ENCODE measurements at regions not wholly inside any gene's neighbourhood (a gene's known extent, or its start where the extent isn't known, plus 50 kb on each side); places are given as distances from the start of the nearest gene placed in this dataset.

DNA sequence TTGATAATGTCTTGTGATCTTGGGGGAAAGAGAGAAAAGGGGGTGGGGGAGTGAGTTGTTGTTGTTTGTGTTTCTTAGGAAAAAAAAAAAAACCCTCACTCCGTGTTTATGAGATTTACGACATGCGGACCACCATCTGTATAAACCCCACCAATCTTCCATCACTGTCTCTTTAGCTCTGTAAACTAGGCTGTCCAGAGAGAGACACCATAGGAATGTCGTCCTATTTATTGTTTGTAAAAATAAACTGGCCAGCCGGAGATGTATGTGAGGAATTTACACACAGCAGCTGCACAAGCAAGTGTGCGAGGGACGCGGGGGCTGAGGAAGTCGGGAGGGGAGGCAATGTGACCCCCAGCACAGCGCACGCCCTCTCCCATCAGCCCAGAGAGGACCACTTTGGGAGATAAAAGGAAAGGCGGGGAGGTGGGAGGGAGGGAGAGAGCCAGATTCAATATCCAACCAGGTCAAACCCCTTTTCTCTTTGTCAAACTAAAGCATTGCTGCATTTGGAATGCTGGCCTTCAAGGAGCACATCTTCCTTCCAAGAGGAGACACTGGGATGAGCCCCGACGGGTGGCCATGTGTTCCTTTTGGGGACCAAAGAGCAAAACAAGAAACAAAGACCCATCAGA lies 136.2 kb upstream of the SALL1 start:
- intact Hi-C loops (cut with micrococcal nuclease), result no loop called here
- Mint-ChIP-seq H3K4me3 (no peak overlapping the region), H3K27me3 (ENCODE audit: low read depth in 2 of 2) (no peaks in the 10 kb centered on the region), H3K4me1 (no peaks in the 10 kb centered on the region), H3K36me3 (no peaks in the 10 kb centered on the region), H3K9me3 (peaks cover 0 to 4% of the 10 kb centered on the region in 2 donors), H3K27ac (no peak overlapping the region)
- Histone ChIP-seq H3K27me3 (ENCODE audit: control insufficient read depth, insufficient read depth, low read length) (no peaks in the 10 kb centered on the region), H3K36me3 (ENCODE audit: control insufficient read depth, insufficient read depth, low read length) (no peaks in the 10 kb centered on the region), H3K27ac (ENCODE audit: low read length) (no peak overlapping the region), H3K9me3 (ENCODE audit: control insufficient read depth, insufficient read depth, low read length) (no peaks in the 10 kb centered on the region), H3K4me1 (ENCODE audit: control insufficient read depth, insufficient read depth, low read length) (no peaks in the 10 kb centered on the region), H3K4me3 (ENCODE audit: low read length) (no peak overlapping the region)
- TF ChIP-seq, protein P1, sequence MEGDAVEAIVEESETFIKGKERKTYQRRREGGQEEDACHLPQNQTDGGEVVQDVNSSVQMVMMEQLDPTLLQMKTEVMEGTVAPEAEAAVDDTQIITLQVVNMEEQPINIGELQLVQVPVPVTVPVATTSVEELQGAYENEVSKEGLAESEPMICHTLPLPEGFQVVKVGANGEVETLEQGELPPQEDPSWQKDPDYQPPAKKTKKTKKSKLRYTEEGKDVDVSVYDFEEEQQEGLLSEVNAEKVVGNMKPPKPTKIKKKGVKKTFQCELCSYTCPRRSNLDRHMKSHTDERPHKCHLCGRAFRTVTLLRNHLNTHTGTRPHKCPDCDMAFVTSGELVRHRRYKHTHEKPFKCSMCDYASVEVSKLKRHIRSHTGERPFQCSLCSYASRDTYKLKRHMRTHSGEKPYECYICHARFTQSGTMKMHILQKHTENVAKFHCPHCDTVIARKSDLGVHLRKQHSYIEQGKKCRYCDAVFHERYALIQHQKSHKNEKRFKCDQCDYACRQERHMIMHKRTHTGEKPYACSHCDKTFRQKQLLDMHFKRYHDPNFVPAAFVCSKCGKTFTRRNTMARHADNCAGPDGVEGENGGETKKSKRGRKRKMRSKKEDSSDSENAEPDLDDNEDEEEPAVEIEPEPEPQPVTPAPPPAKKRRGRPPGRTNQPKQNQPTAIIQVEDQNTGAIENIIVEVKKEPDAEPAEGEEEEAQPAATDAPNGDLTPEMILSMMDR (IDR thresholded peaks at IDR 0.05), result no peak
- DNase-seq (no peak), ATAC-seq (no peak)
- WGBS (ENCODE audit: insufficient coverage), result 85% methylated on average over 11 of the region's 14 CpGs

DNA sequence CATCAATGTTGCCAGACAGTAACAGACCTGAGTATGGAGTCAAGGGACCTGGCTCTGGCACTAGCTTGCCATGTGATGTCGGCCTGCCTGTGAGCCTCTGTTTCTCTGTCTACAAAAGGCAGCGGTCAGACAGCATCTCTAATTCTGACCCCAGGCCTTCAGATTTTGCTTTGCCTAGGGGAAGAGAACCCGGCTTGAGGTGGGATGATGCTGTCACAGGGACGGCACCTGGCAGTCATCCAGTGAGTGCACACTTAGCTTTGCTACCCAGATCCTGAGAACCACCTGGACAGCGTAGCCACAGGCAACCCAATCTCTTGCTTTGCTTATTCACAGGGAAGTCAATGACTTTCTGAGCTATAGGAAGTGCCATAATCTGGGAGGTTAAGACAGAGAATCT lies 135.2 kb upstream of the SALL1 start:
- ATAC-seq, result no peak
- Histone ChIP-seq H3K27ac (ENCODE audit: low read length) (no peak overlapping the region), H3K27me3 (ENCODE audit: control insufficient read depth, insufficient read depth, low read length) (no peaks in the 10 kb centered on the region), H3K36me3 (ENCODE audit: control insufficient read depth, insufficient read depth, low read length) (no peaks in the 10 kb centered on the region), H3K4me3 (ENCODE audit: low read length) (no peak overlapping the region), H3K4me1 (ENCODE audit: control insufficient read depth, insufficient read depth, low read length) (no peaks in the 10 kb centered on the region), H3K9me3 (ENCODE audit: control insufficient read depth, insufficient read depth, low read length) (no peaks in the 10 kb centered on the region)
- no peak overlapping the region for H3K4me3 Mint-ChIP-seq
- H3K27ac Mint-ChIP-seq, result no peak overlapping the region
- no peaks in the 10 kb centered on the region for H3K4me1 Mint-ChIP-seq
- no peaks in the 10 kb centered on the region for H3K27me3 Mint-ChIP-seq (ENCODE audit: low read depth in 2 of 2)
- no peaks in the 10 kb centered on the region for H3K36me3 Mint-ChIP-seq
- DNase-seq, result no peak
- intact Hi-C loops (cut with micrococcal nuclease), result no loop called here
- peaks cover 0 to 4% of the 10 kb centered on the region in 2 donors for H3K9me3 Mint-ChIP-seq
- WGBS (ENCODE audit: insufficient coverage), result 90% methylated on average over 5 of the region's 5 CpGs
- TF ChIP-seq, protein P1 (IDR thresholded peaks at IDR 0.05), result no peak

DNA sequence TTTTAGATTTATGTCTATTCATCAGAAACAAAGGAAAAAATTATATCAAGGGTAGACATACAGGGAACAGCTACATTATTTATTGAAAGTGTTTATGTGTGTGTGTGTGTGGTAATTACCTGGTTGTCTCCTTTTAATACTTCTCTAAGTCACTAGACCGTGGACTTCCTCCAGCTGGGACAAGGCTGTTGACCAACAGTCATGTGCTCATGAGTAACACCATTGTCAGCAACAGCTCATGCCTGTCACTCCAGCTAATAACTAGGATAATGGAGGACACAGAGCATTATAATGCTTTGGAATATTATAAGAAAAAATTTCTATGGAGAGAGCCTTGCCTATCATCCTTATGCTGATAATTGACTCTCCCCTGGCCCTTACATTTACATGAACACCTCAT lies 125.3 kb upstream of the SALL1 start:
- no peaks in the 10 kb centered on the region for H3K27me3 ChIP-seq (ENCODE audit: control insufficient read depth, insufficient read depth, low read length)
- no peaks in the 10 kb centered on the region for H3K36me3 Mint-ChIP-seq
- peaks cover 0 to 3% of the 10 kb centered on the region in 2 donors for H3K27me3 Mint-ChIP-seq (ENCODE audit: low read depth in 2 of 2)
- peaks cover 3% of the 10 kb centered on the region for H3K9me3 ChIP-seq (ENCODE audit: control insufficient read depth, insufficient read depth, low read length)
- no peaks in the 10 kb centered on the region for H3K4me1 Mint-ChIP-seq
- intact Hi-C loops (cut with micrococcal nuclease), result no loop called here
- WGBS (ENCODE audit: insufficient coverage), result 80% methylated on average over 1 of the region's 1 CpG
- peaks cover 0 to 2% of the 10 kb centered on the region in 2 donors for H3K9me3 Mint-ChIP-seq
- no peak overlapping the region for H3K4me3 Mint-ChIP-seq
- no peak overlapping the region for H3K27ac ChIP-seq (ENCODE audit: low read length)
- TF ChIP-seq, protein P1 (IDR thresholded peaks at IDR 0.05), result no peak
- no peaks in the 10 kb centered on the region for H3K4me1 ChIP-seq (ENCODE audit: control insufficient read depth, insufficient read depth, low read length)
- H3K27ac Mint-ChIP-seq, result no peak overlapping the region
- no peak overlapping the region for H3K4me3 ChIP-seq (ENCODE audit: low read length)
- H3K36me3 ChIP-seq (ENCODE audit: control insufficient read depth, insufficient read depth, low read length), result no peaks in the 10 kb centered on the region
- no peak for DNase-seq
- ATAC-seq, result no peak

DNA sequence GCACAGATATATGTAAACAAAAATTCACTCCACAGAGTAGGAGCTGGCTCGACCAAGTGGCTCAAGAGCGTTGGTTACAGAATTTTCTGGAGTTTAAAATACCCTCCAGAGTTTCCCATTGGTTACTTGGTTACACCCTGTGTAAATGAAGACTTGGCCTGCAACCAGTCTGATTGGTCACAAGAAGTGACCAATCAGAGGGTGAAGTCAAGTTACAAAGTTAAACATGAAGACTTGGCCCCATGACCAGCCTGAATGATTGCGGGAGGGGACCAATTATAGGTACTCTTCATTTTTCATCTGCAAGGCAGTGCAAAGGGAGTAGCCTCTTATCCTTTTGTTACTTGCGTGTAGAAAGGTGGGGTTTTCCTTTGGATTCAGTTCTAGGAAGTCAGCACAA lies 121.3 kb upstream of the SALL1 start:
- TF ChIP-seq, protein P1 (IDR thresholded peaks at IDR 0.05), result no peak
- Mint-ChIP-seq H3K36me3 (no peaks in the 10 kb centered on the region), H3K27me3 (ENCODE audit: low read depth in 2 of 2) (no peaks in the 10 kb centered on the region), H3K9me3 (peaks cover 0 to 5% of the 10 kb centered on the region in 2 donors), H3K27ac (no peak overlapping the region), H3K4me3 (no peak overlapping the region), H3K4me1 (no peaks in the 10 kb centered on the region)
- DNase-seq, result no peak
- Histone ChIP-seq H3K27me3 (ENCODE audit: control insufficient read depth, insufficient read depth, low read length) (no peaks in the 10 kb centered on the region), H3K36me3 (ENCODE audit: control insufficient read depth, insufficient read depth, low read length) (no peaks in the 10 kb centered on the region), H3K9me3 (ENCODE audit: control insufficient read depth, insufficient read depth, low read length) (peaks cover 3% of the 10 kb centered on the region), H3K27ac (ENCODE audit: low read length) (no peak overlapping the region), H3K4me3 (ENCODE audit: low read length) (no peak overlapping the region), H3K4me1 (ENCODE audit: control insufficient read depth, insufficient read depth, low read length) (no peaks in the 10 kb centered on the region)
- 81% methylated on average over 4 of the region's 4 CpGs for WGBS (ENCODE audit: insufficient coverage)
- intact Hi-C loops (cut with micrococcal nuclease), result no loop called here
- ATAC-seq, result no peak
